HG03064 (cell line): ENCODE measurements at regions not wholly inside any gene's neighbourhood (a gene's known extent, or its start where the extent isn't known, plus 50 kb on each side); places are given as distances from the start of the nearest gene placed in this dataset.
A peak's percentile ranks its signal among the peaks of the same experiment; 100 is the strongest.

Source experiments
- ATAC-seq: cut with Tn5 transposase; IDR thresholded peaks from one replicate; pipeline ENCODE4 v1.9.1; 2021; ENCODE audit warnings: low read depth; ENCODE audit not compliant: unreplicated experiment

DNA sequence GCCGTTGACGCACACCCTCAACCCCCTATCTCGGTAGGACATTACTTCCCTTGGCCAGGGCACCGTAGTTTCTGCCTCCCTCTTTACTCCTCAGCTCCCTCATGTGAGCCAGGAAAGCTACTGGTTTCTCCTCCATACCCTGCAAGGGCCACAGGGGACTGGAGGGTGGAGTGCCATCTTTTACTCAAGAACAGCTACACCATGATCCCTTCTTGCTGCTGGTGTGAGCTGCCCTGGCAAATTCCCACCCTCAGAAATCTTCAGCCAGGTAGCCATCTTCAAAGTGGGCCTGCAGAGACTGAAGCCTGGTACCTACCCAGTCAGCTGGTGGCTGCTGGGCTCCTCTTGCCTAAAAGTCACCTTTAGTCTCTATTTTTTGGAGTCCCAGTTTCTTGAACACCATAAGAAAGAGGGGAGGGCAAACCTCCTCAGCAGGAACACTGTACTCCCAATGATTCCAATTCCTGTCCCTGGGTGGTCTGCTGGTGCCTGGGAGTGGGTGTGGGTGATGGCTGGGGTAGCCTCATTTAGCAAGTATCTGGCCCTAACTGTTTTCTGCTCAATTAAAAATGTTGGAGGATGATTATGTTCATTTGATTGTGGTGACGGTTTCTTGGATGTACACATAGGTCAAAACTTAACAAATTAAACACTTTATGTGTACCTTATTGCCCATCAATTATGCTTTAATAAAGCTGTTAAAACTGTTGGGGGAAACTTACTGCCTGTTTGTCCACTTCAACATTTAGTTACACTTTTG is 105.0 kb upstream of the NPY start:
- no peak for ATAC-seq

DNA sequence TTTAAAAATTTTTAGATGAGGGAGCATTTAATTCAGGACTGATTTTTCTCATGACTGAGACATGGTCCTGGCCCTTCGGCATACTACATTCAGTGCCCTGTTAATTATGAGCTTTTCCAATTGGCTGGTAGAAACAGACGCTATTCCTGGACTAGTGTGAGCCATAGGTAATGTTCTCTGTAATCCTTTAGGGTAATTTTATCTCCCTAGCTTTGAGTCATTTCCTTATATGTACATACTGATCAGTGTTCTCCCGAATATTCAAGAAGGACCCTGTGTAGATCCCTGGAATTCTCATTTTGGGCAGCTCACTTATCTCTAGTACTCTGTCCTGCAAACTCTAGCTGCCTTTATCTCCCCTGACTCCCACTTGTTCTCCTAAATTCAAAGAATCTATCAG is 92.6 kb upstream of the NPY start:
- no peak for ATAC-seq

DNA sequence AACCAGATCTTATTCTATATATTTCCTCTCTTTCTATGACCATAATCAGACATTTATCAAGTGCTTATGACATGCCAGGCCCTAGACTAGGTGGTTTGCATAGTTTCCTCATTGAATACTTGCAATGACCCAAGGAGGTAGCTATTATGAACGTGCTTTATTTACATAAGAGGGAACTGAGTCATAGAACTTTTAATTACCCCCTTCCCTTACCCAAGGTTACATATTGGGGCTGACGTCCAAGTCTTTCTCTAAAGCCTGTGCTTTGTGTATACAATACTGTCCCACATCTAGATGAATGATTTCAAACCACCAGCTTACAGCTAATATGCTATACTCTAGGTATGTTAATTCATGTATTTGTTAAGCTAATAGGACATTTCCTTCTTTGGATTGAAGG is 91.9 kb upstream of the NPY start:
- ATAC-seq, result no peak

DNA sequence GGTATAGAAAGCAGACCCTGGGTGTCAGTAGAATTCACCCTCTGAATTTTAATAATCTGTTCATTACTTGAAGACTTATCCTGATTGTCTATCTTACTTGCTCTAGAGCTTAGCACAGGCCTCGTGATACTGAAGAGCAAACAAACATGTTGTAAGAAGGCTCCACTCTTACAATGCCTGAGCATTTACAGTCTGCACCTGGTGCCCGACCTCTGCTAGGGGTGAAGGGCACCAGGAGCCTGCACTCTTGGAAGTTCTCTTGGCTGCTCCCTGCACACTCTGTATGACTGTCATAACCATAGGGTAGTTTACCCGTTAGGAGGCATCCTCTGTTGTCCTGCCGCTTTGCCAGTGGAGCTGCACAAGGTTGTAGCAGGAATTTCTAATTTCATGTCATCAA is 91.3 kb upstream of the NPY start:
- ATAC-seq, result no peak

DNA sequence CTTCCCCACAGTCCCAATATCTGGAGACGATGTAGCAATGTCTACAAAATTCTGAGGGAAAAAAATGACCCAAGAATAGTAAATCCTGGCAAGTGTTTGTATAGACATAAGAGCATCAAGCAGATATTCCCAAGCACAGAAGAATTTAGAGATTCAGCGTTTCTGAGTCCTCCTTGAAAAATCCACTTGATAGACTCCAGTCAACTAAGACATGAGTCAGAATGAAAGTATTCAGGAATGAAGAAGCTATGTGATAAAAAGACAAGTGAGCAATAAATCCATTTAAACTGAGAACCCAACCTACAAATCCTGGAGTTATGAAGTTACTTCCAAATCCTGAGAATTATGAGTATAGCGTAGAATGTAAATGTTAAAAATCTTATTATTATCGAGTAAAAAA is 86.1 kb upstream of the NPY start:
- no peak for ATAC-seq

DNA sequence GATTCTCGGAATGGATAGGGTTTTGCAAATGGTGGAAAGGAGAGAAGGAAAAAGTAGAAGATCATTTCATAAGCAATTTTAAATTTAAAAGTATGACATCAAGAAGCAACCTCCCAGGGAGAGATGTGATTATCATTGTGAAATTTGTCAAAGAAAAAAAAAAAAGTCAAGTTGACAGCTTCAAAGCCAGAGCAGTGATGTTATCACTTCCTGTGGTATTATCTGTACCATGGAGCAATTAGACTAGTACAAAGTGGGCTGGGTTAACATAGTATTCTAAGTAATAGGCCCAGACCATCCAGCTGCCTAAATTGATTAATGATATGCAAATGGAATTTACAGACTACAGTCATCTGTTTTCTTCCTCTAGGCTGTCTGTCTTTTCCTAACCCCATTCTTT is 84.0 kb upstream of the NPY start:
- no peak for ATAC-seq

DNA sequence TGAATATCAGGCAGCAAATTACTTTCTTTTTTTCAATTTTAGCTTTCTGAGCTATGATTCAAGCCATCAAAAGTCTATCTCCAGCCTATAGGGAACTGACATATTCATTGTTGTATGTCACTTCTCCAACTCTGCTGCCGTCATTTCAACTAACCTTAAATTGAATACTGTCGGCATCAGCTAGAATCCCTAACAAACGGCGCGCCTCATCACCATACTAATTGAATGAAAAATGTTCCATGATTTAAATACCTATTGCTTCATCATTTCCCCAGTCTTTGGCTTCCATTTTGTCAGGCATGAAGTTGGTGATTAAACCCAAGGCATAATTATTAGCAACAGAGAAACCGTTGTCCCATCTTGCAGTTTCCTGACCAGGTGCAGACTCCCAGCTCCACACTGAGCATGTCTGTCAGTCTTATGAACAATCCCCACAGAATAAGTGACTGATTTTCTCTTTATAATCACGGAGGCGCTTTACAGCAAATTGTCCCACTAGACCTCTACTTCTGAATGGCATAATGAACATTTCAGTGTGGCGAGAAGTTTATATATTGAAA is 83.5 kb upstream of the NPY start:
- no peak for ATAC-seq

DNA sequence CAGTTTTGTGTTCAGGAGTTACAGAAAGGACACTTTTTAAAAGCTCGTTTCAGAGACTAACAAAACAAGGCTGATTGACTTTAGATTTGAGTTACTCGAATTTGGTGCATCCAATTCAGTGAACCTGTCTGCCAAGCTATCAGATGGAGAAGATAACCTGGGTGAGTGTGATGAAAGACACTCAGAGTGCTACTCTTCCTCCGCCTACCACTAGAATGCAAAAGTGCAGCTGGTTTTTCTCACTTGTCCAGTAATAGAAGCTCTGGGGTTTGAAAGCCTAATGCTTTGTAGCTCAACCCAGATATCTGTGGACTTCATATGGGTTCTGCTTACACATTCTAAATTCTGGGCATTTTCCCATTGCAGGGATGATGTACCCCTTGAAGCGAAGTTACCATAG is 82.8 kb upstream of the NPY start:
- ATAC-seq, result no peak

DNA sequence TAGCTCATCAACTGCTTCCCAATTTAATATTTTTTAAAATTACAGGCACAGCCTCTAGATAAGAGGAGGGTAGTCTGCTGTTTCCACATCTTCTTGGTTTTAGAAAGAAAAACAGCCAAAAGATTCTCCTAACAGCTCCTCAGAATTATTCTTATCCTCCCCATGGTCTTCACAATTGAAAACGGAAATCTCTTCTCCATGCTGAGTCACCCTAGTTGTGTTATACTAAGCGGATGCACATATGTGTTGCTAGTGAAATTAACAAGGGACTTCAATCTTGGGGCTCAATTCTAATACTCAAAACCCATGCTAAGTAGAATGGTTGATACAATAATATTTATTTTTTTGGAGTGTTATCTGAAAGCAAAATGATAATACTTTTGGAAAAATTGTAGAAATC is 71.9 kb upstream of the NPY start:
- no peak for ATAC-seq

DNA sequence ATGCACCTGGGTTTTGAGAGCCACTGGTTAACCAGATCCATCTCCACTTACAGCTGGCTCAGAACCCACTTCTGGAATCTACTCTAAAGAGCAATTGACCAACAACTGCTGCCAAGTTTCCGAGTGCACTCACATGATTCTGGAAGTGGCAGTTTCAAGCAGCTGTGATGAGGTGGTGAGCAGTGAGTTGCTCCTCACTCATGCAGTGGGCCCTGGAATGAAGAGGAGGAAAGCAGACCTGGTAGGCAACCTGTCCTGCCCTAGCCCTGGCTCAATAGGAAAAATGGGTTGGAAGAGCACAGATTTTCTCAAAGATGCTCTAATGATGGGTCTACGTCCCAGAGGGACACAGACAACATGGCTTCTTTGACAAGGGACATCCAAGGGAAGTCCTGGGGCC is 70.7 kb upstream of the NPY start:
- no peak for ATAC-seq

DNA sequence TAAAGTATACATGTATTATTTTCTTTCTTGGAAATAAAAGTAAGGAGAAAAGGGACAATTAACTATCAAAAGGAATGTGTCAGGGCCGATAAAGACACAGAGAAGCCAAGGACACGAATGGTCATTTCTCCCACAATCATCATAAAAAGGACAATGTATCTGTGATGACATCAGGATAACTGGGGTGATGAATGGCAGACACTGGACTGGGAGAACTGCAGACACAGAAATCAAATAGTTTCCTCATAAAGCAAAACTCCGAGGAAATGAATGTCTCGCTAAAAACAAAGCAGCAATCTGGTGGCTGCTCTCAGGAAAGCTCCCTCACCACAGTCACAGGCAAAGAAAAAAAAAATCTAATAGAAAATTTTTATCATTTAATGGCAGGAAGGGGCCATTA is 69.3 kb upstream of the NPY start:
- no peak for ATAC-seq

DNA sequence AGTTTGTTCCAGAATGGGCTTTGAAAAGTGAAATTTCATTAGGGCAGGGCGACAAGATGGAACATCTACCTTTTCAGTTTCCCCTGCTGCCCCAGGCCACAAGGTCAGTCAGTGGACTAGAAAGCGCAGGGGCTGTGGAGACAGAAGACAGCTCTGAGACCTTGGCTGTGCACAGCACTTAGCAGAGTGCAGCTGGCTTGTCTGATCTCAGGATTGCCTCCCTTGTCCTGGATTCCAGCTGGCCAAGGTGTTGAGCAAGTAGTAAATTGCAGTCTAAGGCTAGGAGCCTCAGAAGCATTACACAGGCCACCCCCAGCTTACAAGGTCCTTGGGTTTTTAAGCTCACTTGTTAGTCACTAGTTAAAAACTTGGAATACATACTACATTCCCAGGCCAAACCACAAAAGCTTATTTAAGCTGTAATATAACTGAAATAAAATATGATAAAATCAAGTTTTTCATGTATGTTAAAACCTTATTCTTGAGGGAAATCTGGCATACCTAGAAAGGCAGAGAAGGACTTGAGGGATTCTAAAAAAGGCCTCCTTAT is 67.3 kb upstream of the NPY start:
- ATAC-seq, result no peak

DNA sequence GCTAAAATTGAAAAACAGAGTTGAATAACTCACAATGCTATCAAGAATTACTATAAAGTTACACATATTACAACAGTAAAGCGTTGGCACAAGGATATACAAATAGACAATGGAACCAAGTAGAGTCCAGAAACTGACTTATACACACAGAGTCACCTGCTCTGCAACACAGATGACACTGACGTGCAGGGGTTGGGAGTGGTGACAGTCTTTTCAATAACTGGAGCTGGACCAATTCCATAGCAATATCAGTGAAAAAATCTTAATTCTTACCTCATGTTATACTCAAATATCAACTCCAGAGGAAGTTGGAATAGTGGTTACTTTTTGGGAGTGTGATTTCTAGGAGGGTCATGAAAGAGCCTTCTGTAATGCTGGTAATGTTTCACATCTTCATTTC is 62.5 kb upstream of the NPY start:
- ATAC-seq, result no peak

DNA sequence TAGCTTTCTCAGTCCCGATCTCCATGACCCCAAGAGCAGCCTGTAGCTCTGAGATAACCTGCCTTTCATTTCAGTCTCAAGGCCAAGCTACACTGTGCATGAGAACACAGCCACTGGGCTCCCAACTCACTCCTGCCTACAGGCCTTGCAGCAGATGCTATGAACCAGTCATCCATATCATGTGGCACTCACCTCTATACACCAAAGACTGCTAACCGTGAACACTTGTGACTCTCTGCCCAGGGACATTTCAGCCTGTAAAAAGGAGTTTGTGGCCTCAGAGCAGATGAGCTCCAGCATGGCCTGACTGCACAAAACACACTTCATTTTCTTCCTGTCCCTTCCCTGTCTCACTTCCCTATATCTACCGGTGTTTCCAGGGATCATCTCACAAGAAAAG is 56.9 kb upstream of the NPY start:
- ATAC-seq, result peak; percentile 52

DNA sequence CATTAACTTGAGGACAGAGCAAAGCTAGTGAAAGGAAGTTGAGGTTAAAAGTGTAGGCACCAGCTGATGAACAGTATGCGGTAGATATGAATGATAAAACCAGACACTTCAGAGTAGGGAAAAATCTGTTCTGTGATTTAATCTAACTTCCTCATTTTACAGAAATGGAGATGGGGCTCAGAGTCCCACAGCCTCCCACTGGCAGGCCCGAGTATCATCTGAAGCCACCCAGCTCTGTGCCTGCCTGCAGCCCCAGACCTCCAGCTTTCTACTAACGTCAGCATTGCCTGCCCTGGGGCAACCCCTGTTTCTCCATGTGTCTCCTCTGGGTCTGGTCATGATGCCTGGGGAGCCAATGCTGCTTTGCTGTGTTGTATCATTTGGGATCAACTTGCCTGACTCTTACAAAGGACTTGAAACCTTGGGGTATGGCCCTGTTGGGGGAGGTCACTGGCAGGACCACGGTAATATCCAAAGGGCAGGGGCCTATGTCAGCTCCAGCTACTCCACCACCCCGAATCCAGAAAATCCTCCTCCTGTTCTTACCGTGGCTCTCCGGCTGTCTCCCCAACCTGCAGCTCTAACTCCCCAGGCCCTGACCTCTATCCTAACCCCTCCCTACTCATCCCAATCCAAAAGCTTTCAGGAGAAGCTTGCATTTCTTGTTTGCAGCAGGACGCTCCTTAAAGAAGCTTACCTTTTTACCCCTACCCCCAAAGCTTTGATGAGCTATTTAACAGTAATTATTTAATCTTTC is 56.2 kb upstream of the NPY start:
- ATAC-seq, result peak; percentile 95

DNA sequence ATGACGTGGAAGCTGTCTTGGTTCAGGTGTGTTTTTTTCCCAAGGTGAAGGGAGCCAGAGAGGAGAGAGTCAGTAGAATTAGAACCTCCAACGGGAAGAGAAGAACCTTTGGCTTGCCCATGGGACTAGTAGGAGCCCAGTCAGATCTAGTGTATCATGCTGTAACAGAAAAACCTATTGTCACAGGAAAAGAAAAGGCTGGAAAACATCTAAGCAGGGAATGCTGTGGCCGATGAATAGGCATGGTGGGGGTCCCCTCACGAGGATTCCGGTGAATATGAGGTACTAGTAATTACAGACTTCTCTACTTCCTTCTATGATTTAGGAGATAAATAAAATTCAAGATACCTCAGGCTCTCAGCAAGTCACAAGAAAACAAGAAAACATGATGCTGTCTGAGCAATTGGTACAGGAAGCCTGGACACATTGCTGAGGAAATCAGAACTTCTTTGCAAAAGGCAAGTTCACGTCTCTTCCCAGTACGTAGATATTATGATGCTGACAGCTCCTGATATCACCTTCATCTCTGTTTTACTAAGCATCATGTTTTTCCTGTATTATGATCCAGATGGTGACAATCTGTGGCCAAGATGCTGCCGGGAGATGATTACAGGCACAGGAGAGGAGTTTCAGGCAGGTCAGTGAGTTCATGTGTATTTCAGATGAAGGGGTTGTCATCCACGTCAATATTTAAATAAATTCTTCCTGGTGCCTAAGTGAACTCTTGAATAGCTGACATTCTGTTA is 54.3 kb upstream of the NPY start:
- ATAC-seq, result no peak

DNA sequence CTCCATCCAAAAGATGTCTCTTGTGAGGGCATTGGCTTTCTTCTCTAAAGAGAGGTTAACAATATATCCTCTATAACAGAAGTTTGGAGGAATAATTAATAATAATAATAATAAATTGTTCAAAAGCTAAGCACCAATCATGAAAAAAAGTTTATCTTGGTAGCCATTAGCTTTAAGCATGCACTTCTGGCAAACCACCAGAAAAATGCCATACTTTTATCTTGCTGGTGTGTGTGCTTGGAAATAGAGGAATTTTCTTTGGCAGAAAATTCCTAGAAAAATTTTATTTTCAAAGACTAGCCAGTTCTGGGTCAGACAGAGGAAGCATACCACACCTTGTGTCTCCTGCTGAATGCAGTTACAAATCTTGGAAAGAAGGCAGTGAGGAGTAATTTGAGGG is 52.5 kb upstream of the NPY start:
- ATAC-seq, result no peak

DNA sequence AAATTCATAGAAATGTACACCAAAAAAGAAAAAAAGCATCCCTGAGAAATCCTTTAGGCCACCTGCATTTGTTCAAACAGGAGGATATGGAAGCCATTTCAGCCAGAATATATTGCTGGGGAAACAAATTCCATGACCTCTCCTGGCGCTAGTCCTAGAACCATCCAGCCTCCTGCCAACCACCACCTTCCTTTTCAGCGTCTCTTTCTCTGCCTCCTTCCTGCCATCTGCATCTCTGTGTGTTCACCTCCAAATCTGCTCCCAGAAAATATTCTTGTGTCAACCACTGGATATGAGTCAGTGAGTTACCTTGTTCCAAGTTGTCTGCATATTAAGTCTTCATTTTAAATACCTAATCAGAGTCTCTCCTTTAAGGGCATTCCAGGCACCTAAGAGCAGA is 50.6 kb upstream of the NPY start:
- no peak for ATAC-seq
